ENCODE measurements at regions not wholly inside any gene's neighbourhood (a gene's known extent, or its start where the extent isn't known, plus 50 kb on each side); places are given as distances from the start of the nearest gene placed in this dataset.

- intact Hi-C loops (cut with DNase I; ENCODE audit: low total_unique reads): no loop called here
- no peak for DNase-seq (ENCODE audit: low spot score in 2 of 2)
- no peaks in the 10 kb centered on the region for H3K9me3 ChIP-seq
- no peaks in the 10 kb centered on the region for H3K4me1 ChIP-seq
- no peaks in the 10 kb centered on the region for H3K36me3 ChIP-seq
- H3K4me3 ChIP-seq: no peak overlapping the region
- TF ChIP-seq POLR2A (IDR thresholded peaks at IDR 0.05): no peak
- TF ChIP-seq, protein P1, sequence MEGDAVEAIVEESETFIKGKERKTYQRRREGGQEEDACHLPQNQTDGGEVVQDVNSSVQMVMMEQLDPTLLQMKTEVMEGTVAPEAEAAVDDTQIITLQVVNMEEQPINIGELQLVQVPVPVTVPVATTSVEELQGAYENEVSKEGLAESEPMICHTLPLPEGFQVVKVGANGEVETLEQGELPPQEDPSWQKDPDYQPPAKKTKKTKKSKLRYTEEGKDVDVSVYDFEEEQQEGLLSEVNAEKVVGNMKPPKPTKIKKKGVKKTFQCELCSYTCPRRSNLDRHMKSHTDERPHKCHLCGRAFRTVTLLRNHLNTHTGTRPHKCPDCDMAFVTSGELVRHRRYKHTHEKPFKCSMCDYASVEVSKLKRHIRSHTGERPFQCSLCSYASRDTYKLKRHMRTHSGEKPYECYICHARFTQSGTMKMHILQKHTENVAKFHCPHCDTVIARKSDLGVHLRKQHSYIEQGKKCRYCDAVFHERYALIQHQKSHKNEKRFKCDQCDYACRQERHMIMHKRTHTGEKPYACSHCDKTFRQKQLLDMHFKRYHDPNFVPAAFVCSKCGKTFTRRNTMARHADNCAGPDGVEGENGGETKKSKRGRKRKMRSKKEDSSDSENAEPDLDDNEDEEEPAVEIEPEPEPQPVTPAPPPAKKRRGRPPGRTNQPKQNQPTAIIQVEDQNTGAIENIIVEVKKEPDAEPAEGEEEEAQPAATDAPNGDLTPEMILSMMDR (IDR thresholded peaks at IDR 0.05): no peak
- no peak for TF ChIP-seq POLR2AphosphoS5 (IDR thresholded peaks at IDR 0.05)
- H3K27me3 ChIP-seq: peaks cover 0 to 4% of the 10 kb centered on the region in 2 donors
- H3K27ac ChIP-seq: no peak overlapping the region
These were observed 457.6 kb downstream of the TMEM182 start for GRCh38 chr2:103219398-103219797.

DNA sequence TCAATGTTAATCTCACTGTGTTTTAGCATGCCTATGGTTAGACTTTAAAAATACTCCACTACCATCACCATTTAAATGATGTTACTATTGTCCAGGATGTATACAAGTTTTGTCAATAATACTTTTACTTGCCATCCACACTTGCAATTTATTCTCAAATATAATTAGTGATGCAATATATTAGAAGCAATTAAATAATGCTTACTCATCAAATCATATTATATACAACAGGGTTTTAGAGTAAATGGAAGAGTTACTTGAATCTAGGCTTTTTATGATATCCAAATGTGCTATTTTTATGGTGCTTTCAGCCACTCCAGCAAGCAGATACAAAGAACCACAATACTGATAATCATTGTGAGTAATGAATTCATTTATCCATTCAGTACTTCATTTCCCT, 461.1 kb downstream of the TMEM182 start:
- TF ChIP-seq, protein P1 (IDR thresholded peaks at IDR 0.05): no peak
- no peak for TF ChIP-seq POLR2A (IDR thresholded peaks at IDR 0.05)
- TF ChIP-seq POLR2AphosphoS5 (IDR thresholded peaks at IDR 0.05): no peak
- intact Hi-C loops (cut with DNase I; ENCODE audit: low total_unique reads): no loop called here
- no peak overlapping the region for H3K27ac ChIP-seq
- H3K4me1 ChIP-seq: no peaks in the 10 kb centered on the region
- peaks cover 0 to 4% of the 10 kb centered on the region in 2 donors for H3K27me3 ChIP-seq
- H3K4me3 ChIP-seq: no peak overlapping the region
- no peak for DNase-seq (ENCODE audit: low spot score in 2 of 2)
- H3K9me3 ChIP-seq: no peaks in the 10 kb centered on the region
- no peaks in the 10 kb centered on the region for H3K36me3 ChIP-seq

DNA sequence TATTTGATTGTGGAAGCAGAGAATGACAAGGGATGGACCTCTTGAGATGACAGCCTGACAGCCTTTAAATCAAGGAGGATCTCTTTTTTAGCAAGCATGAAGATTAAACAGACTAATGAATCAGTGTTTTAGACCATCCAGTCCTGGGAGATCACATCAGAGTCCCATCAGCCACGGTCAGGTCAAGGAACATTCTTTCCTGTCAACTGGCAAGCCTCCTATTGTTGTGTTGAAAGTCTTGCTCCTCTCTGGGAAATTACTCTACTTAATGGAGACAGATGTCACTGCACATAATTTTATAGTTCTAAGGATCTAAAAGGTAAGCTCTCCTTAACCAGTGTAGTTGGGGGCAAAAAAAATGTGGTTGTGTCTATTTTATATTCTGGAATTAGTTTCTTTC, 469.0 kb downstream of the TMEM182 start:
- no peaks in the 10 kb centered on the region for H3K4me1 ChIP-seq
- no peak for TF ChIP-seq POLR2AphosphoS5 (IDR thresholded peaks at IDR 0.05)
- no peak for TF ChIP-seq POLR2A (IDR thresholded peaks at IDR 0.05)
- TF ChIP-seq, protein P1 (IDR thresholded peaks at IDR 0.05): no peak
- DNase-seq (ENCODE audit: low spot score in 2 of 2): no peak
- no peaks in the 10 kb centered on the region for H3K36me3 ChIP-seq
- no peak overlapping the region for H3K27ac ChIP-seq
- H3K4me3 ChIP-seq: no peak overlapping the region
- no peaks in the 10 kb centered on the region for H3K9me3 ChIP-seq
- no peaks in the 10 kb centered on the region for H3K27me3 ChIP-seq
- intact Hi-C loops (cut with DNase I; ENCODE audit: low total_unique reads): no loop called here

DNA sequence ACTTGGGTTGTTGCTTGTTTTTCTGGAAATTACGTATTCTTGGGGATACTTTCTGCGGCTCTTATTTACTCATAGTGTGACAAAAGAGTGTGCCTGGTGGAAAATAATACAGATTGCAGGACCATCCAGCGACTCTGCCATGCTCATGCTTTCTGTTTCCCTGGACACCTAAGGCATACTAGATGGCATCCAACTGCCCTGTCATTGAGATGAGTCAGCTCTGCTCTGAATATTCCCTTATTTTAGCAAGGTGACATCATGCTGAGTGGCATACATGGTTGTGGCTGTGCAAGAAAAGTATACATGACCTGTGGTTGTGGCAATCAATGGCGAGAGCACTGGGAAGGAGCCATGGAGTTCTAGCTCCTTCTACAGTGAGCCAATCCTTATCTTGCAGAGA, 471.0 kb downstream of the TMEM182 start:
- no peaks in the 10 kb centered on the region for H3K9me3 ChIP-seq

GRCh38 chr2:103233691-103234090, 471.9 kb downstream of the TMEM182 start:
- H3K36me3 ChIP-seq: no peaks in the 10 kb centered on the region
- H3K27me3 ChIP-seq: no peaks in the 10 kb centered on the region
- H3K4me1 ChIP-seq: no peaks in the 10 kb centered on the region
- no peak overlapping the region for H3K27ac ChIP-seq
- intact Hi-C loops (cut with DNase I; ENCODE audit: low total_unique reads): no loop called here
- DNase-seq (ENCODE audit: low spot score in 2 of 2): no peak
- TF ChIP-seq, protein P1 (IDR thresholded peaks at IDR 0.05): no peak
- no peak for TF ChIP-seq POLR2AphosphoS5 (IDR thresholded peaks at IDR 0.05)
- no peak for TF ChIP-seq POLR2A (IDR thresholded peaks at IDR 0.05)
- H3K9me3 ChIP-seq: peaks cover 0 to 3% of the 10 kb centered on the region in 2 donors
- H3K4me3 ChIP-seq: no peak overlapping the region

More for the DNA sequence above, 471.0 kb downstream of the TMEM182 start:
- Histone ChIP-seq H3K27me3 (no peaks in the 10 kb centered on the region), H3K36me3 (no peaks in the 10 kb centered on the region), H3K4me1 (no peaks in the 10 kb centered on the region), H3K27ac (no peak overlapping the region), H3K4me3 (no peak overlapping the region)
- DNase-seq (ENCODE audit: low spot score in 2 of 2): no peak
- intact Hi-C loops (cut with DNase I; ENCODE audit: low total_unique reads): no loop called here
- no peak for TF ChIP-seq POLR2A (IDR thresholded peaks at IDR 0.05)
- TF ChIP-seq, protein P1 (IDR thresholded peaks at IDR 0.05): no peak
- no peak for TF ChIP-seq POLR2AphosphoS5 (IDR thresholded peaks at IDR 0.05)
